Glomerular endothelial cell (primary cell): ENCODE measurements at regions not wholly inside any gene's neighbourhood (a gene's known extent, or its start where the extent isn't known, plus 50 kb on each side); places are given as distances from the start of the nearest gene placed in this dataset.

ENCODE experiments used
- DNase-seq: peaks from one replicate; pipeline ENCODE4 v3.0.0-alpha.2; 2011; ENCODE audit warnings: low read depth, low spot score; ENCODE audit errors: extremely low read depth

- DNase-seq: no peak
These were observed 61.9 kb upstream of the TMPO start for GRCh38 chr12:98453492-98453891.

GRCh38 chr12:98456041-98456440, 59.3 kb upstream of the TMPO start:
- no peak for DNase-seq

- no peak for DNase-seq
These were observed 58.5 kb upstream of the TMPO start for GRCh38 chr12:98456576-98457573.

GRCh38 chr12:98464190-98464589, 51.2 kb upstream of the TMPO start:
- no peak for DNase-seq

- no peak for DNase-seq
These were observed 49.9 kb upstream of the TMPO start for GRCh38 chr12:98465505-98465904.
